HG03135 (cell line): ENCODE measurements at regions not wholly inside any gene's neighbourhood (a gene's known extent, or its start where the extent isn't known, plus 50 kb on each side); places are given as distances from the start of the nearest gene placed in this dataset.

Experiments
- ATAC-seq: cut with Tn5 transposase; IDR thresholded peaks from one replicate; pipeline ENCODE4 v1.9.1; 2021; ENCODE audit warnings: mild to moderate bottlenecking, moderate library complexity; ENCODE audit not compliant: unreplicated experiment

- no peak for ATAC-seq
Observed at GRCh38 chr12:116654226-116654743, 83.6 kb downstream of the SPRING1 start.

DNA sequence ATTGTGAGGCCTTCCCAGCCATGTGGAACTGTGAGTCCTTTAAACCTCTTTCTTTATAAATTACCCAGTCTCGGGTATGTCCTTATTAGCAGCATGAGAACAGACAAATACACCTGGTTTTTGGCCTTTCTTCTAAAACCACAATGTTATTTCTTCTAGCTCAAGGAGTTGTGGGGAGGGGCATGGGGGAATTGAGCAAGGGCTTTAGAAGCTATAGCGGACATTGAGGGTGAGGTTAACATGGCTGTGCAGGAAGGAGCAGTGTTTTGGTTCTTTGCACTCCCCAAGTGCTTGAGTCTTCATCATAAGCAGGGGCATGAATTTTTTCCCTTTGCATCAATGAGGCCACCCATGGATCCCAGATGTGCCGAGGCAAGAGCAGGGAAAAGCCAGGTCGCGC lies 86.8 kb downstream of the SPRING1 start:
- no peak for ATAC-seq

DNA sequence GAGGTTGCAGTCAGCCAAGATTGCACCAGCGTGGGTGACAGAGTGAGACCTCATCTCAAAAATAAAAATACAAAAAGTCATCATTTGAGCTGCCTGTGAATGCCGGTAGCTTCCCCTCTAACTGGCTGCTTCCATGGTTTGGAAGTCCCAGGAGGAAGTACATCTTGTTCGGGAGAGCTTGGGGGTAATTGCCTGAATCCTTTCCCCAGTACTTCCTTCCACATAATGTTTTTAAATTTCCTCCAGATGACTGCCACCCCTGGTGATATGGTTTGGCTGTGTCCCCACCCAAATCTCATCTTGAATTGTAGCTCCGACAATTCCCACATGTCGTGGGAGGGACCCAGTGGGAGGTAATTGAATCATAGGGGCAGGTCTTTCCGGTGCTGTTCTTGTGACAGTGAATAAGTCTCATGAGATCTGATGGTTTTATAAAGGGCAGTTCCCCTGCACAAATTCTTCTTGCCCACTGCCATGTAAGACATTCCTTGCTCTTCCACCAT lies 87.2 kb downstream of the SPRING1 start:
- no peak for ATAC-seq

DNA sequence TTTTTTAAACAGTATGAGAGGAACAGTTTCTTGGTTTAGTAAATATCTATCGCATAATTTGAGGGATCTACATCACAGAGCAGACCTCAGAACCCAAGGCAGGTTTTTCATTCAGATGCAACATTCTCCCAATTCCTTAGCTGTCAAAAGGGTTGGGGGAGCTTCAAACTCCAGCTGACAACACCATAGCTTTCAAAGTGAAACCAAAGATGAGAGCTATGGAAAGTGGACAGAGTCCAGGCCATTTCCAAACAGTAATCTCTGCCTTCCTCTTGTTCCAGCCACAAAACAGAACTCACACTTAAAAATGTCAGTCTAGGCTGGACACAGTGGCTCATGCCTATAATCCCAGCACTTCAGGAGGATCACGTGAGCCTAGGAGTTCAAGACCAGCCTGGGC lies 87.8 kb downstream of the SPRING1 start:
- ATAC-seq = no peak

- no peak for ATAC-seq
Observed at GRCh38 chr12:116647813-116648212, 88.6 kb downstream of the MAP1LC3B2 start.

DNA sequence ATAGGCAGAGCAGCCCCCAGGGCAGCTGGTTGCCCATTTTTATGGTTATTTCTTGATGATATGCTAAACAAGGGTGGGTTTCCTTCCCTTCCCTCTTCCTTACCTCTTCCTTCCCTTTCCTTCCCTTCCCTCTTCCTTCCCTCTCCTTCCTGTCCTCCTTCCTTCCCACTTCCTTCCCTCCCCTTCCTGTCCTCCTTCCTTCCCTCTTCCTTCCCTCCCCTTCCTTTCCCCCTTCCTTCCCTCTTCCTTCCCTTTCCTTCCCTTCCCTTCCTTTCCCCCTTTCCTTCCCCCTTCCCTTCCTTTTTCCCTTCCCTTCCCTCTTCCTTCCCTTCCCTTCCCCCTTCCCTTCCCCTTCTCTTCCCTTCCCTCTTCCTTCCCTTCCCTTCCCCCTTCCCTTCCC lies 87.7 kb downstream of the MAP1LC3B2 start:
- ATAC-seq = no peak

DNA sequence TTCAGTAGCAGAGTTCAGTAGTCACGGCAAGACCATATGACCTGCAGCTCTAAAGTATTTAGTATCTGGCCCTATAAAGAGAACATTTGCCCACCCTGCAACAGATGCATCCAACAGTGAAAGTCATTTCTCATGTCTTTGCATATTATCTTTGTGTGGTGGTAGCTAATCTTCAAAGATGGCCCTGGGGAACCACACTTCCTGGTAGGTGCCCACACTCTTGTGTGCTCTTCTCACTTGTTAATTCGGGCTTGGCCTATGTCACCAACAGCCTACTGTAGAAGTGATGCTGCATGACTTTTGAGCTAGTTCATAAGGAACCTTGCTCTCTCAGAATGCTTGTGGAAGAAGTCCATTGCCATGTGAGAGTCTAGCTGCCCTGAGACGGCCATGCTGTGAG lies 85.6 kb downstream of the MAP1LC3B2 start:
- no peak for ATAC-seq

DNA sequence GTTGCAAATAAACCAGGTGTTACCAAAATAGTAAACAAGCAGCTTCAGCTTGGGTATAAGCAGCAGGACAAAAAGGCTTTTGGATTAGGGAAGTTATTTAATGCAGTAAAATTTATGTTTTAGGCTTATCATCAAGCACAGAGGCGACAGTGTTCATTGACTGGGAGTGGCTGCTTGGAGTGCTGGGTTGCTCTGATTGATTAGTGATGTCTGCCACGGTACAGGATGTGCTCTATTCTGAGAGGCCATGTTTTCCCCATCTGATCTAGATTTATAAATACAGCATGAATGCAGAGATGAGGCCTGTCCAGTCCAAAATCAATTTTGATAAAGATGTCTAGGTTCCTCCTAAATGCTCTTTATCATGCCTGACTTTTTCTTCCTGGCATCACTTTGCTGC lies 83.5 kb downstream of the MAP1LC3B2 start:
- ATAC-seq = no peak

DNA sequence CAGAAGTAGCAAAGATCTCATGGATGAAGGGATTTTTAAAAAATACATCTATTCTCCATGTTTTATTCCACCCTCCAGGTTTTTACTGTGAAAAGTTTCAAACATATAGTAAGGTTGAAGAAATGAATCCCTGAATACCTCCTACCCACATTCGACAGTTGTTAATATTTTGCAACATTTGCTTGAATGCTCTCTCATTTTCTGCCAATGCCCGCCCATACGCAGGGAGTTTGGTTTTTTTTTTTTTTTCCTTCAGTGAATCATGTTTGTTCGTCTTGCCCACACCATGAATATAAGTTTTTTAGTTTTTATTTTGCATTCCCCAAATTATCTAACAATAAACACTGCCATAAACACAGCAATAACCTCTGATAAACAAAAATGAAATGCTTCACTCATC lies 82.9 kb downstream of the MAP1LC3B2 start:
- no peak for ATAC-seq

GRCh38 chr12:116640281-116640680 lies 81.1 kb downstream of the MAP1LC3B2 start:
- ATAC-seq = no peak

DNA sequence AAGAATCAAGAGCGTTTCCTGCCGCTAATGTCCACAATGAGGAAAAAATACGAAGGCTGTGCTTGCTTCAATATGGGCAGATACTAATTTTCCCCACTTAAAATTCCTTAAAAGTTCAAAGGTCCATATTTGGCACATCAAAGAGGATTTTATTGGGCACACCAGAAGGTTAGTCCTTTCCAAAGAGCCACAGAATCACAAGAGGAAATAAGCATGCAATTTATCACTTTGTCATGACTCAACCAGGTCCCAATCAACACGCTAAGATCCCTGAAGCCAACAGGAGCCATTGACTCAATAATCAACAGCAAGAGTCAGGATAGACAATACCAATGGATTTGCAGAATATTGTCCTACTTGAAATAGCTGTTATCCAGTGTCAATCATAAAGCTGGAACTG lies 80.6 kb downstream of the MAP1LC3B2 start:
- ATAC-seq = no peak

DNA sequence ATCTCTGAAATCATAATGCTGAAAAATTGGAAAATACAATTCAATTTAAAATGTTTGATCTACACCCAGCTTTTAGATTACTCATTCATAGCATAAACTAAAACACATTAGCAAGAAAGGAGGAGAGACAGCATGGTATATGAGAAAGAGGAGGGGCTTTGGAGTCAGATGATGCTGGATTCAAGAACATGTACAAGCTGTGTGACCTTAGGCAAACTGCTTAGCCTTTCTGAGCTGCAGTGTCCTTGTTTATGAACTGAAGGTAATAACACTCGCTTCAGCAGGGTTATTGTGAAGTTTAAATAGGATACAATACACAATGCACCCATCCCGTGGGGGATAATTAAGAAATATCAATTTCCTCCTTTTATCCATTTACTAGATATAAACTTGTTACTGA lies 79.2 kb downstream of the MAP1LC3B2 start:
- no peak for ATAC-seq

GRCh38 chr12:116637589-116638150 lies 78.5 kb downstream of the MAP1LC3B2 start:
- no peak for ATAC-seq

GRCh38 chr12:116636608-116637519 lies 77.7 kb downstream of the MAP1LC3B2 start:
- no peak for ATAC-seq

- no peak for ATAC-seq
Observed at GRCh38 chr12:116635487-116635886, 76.3 kb downstream of the MAP1LC3B2 start.

GRCh38 chr12:116633476-116633875 lies 74.3 kb downstream of the MAP1LC3B2 start:
- no peak for ATAC-seq

DNA sequence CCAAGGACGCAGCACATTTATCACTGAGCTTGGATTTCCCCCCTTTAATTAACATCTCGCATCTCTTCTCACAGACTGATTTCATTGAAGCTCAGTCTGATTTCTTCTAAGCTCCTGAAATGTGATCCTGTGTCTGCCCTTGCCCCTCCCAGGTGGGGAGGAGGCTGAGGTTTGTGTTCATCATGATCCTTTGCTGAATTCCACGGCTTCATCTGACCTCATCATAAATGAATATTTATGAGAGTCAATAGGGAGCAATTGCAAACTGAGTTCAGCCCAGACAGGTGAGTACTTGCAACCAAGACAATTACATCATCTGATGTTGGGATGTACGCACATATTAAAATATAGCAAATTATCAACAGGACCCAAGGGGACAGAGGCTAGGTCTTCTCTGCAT lies 72.4 kb downstream of the MAP1LC3B2 start:
- ATAC-seq = no peak

- no peak for ATAC-seq
Observed at GRCh38 chr12:116630762-116631161, 71.6 kb downstream of the MAP1LC3B2 start.

DNA sequence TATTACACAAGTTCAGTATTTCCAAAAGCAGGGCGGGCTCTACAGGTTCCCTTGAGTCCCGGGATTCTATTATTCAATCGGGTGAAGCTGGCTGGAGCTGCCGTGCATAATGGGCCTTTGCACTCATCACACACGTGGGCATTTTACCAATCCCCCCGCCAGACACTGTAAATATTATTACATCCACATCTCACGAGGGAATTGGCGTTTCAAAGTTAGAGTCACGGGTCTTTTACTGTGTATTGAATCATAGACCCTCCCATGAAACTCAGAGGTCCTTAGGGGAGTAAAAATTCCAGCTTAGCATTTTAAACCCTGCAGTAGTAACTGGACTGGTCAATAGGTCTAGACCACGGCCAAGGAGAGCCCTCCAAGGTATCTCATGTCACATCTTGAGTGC lies 70.3 kb downstream of the MAP1LC3B2 start:
- no peak for ATAC-seq

DNA sequence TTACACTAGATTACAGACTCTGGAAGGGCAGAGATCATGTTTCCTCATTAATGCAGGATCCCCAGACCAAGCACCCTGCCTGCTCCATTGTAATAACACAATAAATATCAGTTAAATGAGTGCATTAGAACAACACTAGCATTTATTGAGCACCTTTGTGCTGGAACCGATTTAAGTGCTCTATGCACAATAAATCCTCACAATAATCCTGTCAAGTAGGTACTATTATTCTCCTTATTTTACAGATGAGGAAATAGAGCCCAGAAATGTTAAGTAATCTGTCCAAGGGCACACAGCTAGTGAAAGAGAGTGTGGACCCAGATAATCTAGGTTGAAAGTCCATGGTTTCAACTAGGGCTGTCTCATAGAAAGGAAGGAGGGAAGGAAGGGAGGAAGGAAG lies 69.8 kb downstream of the MAP1LC3B2 start:
- no peak for ATAC-seq

- no peak for ATAC-seq
Observed at GRCh38 chr12:116628450-116628793, 69.2 kb downstream of the MAP1LC3B2 start.
